ENCODE measurements at regions not wholly inside any gene's neighbourhood (a gene's known extent, or its start where the extent isn't known, plus 50 kb on each side); places are given as distances from the start of the nearest gene placed in this dataset.
"Not testable (repeated sequence)": the region's sequence is repeated elsewhere in the genome, so short reads cannot be mapped to it uniquely, and the experiment has no call there.

- CTCF ChIA-PET, POLR2A ChIA-PET: not testable (repeated sequence)
These were observed 81.2 kb upstream of the FAM153A start for GRCh38 chr5:177863822-177864446.

DNA sequence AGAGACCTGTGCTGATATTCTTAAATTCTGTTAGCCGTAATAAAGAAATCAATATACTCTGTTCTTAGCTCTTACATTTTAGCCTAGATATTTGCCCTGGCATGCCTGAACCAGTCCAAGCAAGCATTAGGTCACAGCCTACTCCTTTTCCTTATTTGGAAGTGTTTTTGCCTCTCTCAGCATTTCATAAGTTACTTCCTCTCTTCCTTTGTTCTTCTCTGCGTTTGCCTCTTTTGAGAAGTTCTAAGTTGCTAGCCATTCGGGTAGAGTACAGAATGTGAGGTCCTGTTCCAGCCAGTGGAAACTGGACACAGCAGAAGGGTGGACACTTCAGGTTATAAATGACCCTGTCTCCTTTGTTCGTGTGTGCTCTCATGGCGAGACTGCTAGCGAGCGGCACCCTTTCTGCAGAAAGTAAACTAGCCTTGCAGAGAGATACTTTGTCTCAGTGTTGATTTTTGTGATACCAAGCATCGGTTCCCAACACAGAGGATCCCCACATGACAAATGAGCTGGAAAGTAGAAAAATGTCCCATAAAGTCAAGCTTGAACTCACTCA, 75.0 kb upstream of the FAM153A start:
- CTCF ChIA-PET, POLR2A ChIA-PET: not testable (repeated sequence)

DNA sequence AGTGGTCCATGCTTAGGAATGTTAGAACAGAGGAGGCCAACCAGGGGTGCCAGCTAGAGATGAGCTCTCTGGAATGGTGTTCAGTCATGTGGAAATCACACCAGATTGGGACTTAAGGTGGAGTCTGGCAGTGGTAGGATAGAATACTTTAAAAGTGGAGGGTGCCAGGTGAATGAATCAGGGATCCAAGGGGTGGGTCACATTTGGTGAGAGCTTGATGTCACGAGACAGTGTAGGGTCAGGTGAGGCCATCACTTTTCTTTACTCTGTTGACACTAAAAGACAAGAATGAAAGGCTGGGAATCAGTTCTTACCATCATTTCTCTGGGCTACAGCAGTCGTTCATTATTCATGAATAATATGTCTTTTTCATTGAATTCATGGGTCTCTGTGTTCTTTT, 73.8 kb upstream of the FAM153A start:
- CTCF ChIA-PET, POLR2A ChIA-PET: not testable (repeated sequence)

DNA sequence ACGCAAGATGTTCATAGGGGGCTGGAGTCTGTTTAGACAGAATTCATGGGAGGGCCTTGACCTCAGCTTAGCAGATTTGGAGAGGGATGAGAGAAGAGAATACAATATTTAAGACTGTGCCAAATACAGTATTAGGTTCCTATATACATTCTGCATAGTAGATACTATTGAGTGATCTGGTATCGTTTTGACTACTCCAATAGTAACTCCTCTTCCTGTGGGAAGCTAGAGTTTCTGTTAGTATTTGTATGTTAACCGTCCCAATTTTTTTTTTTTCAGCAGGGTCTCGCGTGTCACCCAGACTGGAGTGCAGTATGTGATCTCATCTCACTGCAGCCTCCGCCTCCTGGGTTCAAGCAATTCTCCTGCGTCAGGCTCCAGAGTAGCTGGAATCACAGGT, 65.2 kb upstream of the FAM153A start:
- CTCF ChIA-PET, POLR2A ChIA-PET: not testable (repeated sequence)

- CTCF ChIA-PET, POLR2A ChIA-PET: not testable (repeated sequence)
These were observed 63.9 kb upstream of the FAM153A start for GRCh38 chr5:177846598-177846997.

DNA sequence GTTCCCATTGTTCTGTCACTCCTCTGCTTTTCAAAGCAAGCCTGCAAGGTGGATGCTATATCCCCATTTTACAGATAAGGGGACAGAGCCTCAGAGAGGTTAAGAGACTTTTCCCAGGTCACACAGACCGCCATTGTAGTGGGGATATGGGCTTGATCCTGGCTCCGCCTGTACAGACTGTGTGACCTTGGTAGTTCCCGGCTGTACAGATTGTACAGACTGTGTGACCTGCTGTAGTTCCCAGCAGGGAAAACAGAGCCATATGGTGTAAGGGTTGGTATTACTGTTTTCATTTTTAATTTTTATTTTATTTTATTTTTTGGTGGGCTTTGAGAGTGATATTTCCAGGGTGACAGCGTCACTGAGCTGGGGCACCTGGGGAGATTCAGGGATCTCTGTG, 63.2 kb upstream of the FAM153A start:
- POLR2A ChIA-PET, CTCF ChIA-PET: not testable (repeated sequence)

GRCh38 chr5:177836191-177836590, 53.5 kb upstream of the FAM153A start:
- CTCF ChIA-PET, POLR2A ChIA-PET: not testable (repeated sequence)

Data from activated CD8-positive, alpha-beta memory T cell treated with anti-CD3 and anti-CD28 coated beads for 36 hours (primary cell).